ENCODE measurements at regions not wholly inside any gene's neighbourhood (a gene's known extent, or its start where the extent isn't known, plus 50 kb on each side); places are given as distances from the start of the nearest gene placed in this dataset.

DNA sequence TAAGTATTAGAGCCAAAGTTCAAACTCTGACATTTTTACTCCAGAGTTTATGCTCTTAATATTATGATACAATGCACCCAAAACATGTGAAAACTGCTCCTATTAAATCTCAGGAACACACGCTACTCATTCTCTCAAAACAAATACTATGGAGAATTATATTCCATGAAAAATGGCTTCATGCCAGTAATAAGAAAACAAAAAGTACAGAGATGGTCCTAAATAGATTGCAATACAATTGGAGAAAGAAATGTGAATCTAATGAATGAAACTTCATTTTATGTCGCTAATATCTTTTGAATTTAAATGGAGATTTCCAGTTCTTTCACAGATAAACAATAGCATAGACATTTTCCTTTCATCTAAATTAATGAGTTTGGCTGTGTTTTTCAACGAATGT lies 384.3 kb downstream of the ADAMTS20 start:
- Mint-ChIP-seq H3K4me1 (no peaks in the 10 kb centered on the region), H3K27me3 (no peaks in the 10 kb centered on the region), H3K4me3 (no peak overlapping the region), H3K9me3 (no peaks in the 10 kb centered on the region), H3K36me3 (no peaks in the 10 kb centered on the region), H3K27ac (no peak overlapping the region)

DNA sequence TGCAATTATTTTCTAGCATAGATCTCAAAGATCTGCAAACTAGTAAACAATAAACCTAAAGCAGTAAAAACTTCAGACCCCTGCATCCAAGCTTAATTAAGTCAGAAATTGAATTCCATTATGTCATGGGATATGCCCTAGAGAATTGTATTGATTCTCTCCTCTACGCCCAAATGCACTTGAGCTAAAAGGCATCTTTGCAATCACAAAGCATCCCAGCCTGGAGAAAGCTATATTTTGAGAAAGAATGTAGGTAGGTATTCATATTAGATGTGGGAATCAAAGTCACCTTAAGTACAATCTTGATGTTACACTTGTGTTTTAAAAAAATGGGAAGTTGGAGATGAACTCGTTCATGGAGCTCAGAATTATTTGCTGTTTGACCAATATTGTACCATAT lies 386.7 kb downstream of the ADAMTS20 start:
- no peaks in the 10 kb centered on the region for H3K9me3 Mint-ChIP-seq
- H3K27me3 Mint-ChIP-seq = no peaks in the 10 kb centered on the region
- H3K36me3 Mint-ChIP-seq = no peaks in the 10 kb centered on the region
- no peak overlapping the region for H3K4me3 Mint-ChIP-seq
- no peak overlapping the region for H3K27ac Mint-ChIP-seq
- H3K4me1 Mint-ChIP-seq = no peaks in the 10 kb centered on the region

DNA sequence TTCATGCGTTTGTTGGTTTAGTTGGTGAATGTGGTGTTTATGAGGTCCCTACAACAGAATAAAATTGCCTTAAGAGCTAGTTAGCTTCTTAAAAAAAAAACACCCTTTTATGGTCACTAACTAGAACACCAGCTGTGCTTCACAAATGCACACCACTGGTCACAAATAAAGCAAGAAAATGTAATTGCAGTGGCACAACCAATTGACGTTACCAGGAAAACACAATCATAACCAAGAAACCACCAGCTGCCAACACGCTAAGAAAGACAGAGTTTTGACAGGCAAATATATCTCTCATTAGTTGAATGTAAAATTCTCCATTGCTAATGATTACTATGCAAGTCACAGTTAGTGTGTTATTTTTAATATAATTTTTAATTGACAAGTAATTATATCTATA lies 389.9 kb downstream of the ADAMTS20 start:
- Mint-ChIP-seq H3K9me3 (no peaks in the 10 kb centered on the region), H3K4me3 (no peak overlapping the region), H3K27ac (no peak overlapping the region), H3K36me3 (no peaks in the 10 kb centered on the region), H3K27me3 (no peaks in the 10 kb centered on the region), H3K4me1 (no peaks in the 10 kb centered on the region)

DNA sequence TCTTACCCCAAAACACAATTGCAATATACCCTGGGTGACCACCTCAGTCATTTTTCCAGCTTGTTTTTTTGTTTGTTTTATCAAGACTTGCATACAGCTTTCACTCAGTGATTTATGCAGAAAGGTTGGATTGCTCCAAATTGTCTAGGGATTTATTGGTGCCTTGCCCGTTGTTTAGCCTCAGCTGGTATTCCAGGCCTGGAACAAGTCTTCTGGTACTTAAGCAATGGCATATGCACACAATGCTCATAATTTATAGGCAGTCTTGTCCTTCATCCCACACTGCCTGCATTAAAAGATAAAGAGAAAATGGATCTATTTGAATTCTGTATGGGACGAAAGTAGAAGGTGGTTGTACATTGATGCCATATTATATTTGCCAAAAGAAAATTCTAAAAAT lies 392.5 kb downstream of the ADAMTS20 start:
- H3K27ac Mint-ChIP-seq = no peak overlapping the region
- H3K36me3 Mint-ChIP-seq = no peaks in the 10 kb centered on the region
- H3K4me1 Mint-ChIP-seq = no peaks in the 10 kb centered on the region
- no peak overlapping the region for H3K4me3 Mint-ChIP-seq
- H3K27me3 Mint-ChIP-seq = no peaks in the 10 kb centered on the region
- no peaks in the 10 kb centered on the region for H3K9me3 Mint-ChIP-seq

DNA sequence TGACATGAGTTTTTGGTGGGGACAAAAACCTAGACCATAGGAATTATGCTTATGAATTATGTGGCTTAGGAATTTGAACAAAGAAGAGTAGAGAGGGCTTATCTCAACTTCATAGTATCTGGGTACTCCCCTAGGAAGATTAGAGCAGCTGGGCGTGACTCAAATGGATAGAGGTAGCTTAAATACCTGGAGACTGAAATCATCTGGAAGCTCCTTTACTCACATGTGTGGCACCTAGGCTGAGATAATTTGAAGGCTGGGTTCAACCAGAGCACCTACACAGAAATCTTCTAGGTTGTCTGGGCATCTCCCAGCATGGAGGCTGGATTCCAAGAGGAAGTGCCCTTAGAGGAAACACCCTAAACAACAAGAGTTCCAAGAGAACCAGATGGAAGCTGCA lies 393.9 kb downstream of the ADAMTS20 start:
- Mint-ChIP-seq H3K36me3 (no peaks in the 10 kb centered on the region), H3K27me3 (peaks cover under 1% of the 10 kb centered on the region), H3K4me1 (no peaks in the 10 kb centered on the region), H3K9me3 (peaks cover 4% of the 10 kb centered on the region), H3K27ac (no peak overlapping the region), H3K4me3 (no peak overlapping the region)

DNA sequence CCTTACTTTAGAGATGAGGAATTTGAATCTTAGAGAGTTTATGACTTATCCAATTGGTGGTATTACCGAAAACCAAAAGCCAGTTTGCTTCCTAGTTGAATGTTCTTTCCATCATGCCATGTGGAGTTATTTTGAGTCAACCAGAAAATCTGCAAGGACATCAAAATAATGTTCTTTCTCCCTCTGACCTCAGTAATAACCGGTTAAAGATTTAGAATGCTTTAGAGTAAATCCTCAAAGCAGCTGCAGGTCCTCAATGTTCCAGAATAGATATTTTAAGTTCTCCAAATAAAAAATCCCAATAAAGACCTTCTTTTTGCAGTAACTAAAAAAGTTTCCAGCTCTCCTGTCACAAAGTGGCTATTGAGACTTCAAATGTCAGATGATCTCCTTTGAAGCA lies 396.6 kb downstream of the ADAMTS20 start:
- Mint-ChIP-seq H3K4me1 (no peaks in the 10 kb centered on the region), H3K36me3 (no peaks in the 10 kb centered on the region), H3K27ac (no peak overlapping the region), H3K9me3 (peaks cover 4% of the 10 kb centered on the region), H3K27me3 (peaks cover 1% of the 10 kb centered on the region), H3K4me3 (no peak overlapping the region)

DNA sequence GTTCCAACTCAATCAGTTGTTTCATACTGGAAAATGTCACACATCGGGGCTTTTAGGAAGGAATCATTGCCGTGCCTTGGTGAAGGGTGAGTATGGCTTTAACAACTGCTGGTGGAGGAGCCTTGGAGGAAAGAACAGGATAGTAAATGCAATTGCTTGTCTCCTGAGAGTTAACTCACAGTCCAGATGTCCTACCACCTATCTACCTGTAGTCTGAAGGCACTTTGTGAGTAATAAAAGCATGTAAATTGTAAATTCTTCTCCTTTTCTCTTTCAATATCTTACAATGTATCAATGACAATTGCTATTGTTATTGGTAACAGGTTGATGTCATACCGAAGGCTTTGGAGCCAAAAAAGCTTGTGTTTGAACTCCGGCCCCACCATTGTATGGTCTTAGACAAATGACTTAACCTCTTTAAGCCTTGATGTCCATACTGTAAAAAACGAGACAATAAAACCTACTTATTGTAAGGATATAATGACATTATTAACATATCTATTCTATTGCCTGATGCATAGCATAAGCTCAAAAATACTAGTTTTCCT lies 397.4 kb downstream of the ADAMTS20 start:
- Mint-ChIP-seq H3K4me3 (no peak overlapping the region), H3K4me1 (no peaks in the 10 kb centered on the region), H3K27ac (no peak overlapping the region), H3K27me3 (peaks cover 1% of the 10 kb centered on the region), H3K36me3 (no peaks in the 10 kb centered on the region), H3K9me3 (peaks cover 4% of the 10 kb centered on the region)

DNA sequence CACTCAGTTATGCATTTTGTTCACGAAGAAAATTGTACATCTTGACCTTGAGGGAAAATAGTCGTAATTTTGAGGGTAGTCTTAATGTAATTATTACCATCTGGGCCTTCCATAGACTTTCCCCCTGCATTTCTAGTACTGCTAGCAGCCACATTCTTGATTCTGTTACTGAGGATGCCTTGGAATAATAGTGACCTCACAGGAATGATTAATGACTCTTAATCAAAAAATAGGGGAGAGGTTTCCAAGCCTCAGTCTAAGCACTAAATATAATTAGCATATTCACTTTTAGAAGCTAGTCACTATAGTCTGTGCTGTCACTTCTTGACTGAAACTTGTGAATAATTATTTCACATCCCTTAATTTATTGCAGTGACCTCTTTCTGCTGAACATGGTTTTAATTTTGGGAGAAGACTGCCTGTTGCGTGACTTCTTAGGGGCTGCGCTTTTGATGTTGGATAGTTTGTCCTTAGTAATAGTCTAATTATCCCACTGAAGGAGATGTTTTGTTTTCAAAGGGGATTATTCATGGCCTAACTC lies 400.5 kb downstream of the ADAMTS20 start:
- Mint-ChIP-seq H3K27me3 (peaks cover 1% of the 10 kb centered on the region), H3K27ac (no peak overlapping the region), H3K4me1 (no peaks in the 10 kb centered on the region), H3K36me3 (no peaks in the 10 kb centered on the region), H3K4me3 (no peak overlapping the region), H3K9me3 (peaks cover 4% of the 10 kb centered on the region)

DNA sequence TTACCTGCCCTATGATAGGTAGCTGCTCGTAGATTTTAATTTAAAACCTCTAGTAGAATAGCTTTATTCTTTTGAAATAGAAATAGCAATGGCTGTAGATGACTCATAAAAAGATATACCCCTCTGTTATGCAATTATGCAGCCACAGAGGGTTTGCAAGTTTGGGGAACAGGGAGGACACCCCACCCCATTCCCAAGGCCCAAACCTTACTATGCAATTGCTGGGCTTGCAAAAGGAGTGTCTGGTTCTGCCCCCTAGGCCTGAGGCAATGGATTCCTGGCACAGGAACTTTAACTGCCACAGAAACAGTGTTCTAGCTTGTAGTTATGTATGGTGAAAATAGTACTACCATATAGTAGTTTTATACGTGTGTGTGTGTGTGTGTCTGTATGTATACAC lies 403.3 kb downstream of the ADAMTS20 start:
- Mint-ChIP-seq H3K27ac (no peak overlapping the region), H3K36me3 (no peaks in the 10 kb centered on the region), H3K9me3 (no peaks in the 10 kb centered on the region), H3K27me3 (peaks cover 1% of the 10 kb centered on the region), H3K4me3 (no peak overlapping the region), H3K4me1 (no peaks in the 10 kb centered on the region)

DNA sequence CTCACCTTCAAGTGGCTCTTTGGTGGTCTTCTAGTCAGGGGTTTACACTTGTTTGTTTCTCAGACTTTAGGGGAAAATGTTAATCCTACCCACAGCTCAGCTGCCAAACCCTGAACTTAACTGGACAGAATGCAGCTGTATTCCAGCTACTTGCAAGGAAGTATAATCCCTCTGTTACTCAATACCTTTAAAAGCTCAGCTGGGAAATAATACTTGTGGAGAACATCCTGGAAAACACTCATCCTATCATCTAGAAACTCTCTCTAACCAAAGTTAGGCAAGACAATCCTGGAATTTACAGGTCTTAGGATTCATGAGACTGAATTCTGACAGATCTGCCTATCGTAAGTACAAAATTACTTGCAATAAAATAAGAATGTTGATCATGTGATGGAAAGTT lies 404.1 kb downstream of the ADAMTS20 start:
- H3K27me3 Mint-ChIP-seq = no peaks in the 10 kb centered on the region
- no peaks in the 10 kb centered on the region for H3K4me1 Mint-ChIP-seq
- no peaks in the 10 kb centered on the region for H3K36me3 Mint-ChIP-seq
- no peaks in the 10 kb centered on the region for H3K9me3 Mint-ChIP-seq
- no peak overlapping the region for H3K4me3 Mint-ChIP-seq
- no peak overlapping the region for H3K27ac Mint-ChIP-seq

DNA sequence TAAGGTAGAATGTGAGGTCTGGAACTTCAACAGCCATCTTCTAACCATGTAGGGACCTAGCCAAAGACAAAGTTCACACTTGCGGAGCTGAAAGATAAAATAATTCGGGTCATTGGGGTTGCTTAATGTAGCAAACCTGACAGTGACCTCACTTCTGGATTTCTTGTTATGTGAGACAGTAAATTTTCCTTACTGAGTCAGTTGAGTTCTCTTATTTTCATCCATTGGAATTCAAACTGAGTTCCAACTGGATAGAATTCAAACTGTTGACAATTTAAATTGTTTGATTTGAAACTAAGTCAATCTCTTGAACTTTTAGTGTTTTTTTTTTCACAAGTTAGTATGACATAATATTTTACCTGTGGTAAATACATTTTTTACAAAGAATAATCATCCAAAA lies 406.5 kb downstream of the ADAMTS20 start:
- no peaks in the 10 kb centered on the region for H3K4me1 Mint-ChIP-seq
- H3K36me3 Mint-ChIP-seq = no peaks in the 10 kb centered on the region
- H3K9me3 Mint-ChIP-seq = no peaks in the 10 kb centered on the region
- H3K27ac Mint-ChIP-seq = no peak overlapping the region
- H3K4me3 Mint-ChIP-seq = no peak overlapping the region
- no peaks in the 10 kb centered on the region for H3K27me3 Mint-ChIP-seq

DNA sequence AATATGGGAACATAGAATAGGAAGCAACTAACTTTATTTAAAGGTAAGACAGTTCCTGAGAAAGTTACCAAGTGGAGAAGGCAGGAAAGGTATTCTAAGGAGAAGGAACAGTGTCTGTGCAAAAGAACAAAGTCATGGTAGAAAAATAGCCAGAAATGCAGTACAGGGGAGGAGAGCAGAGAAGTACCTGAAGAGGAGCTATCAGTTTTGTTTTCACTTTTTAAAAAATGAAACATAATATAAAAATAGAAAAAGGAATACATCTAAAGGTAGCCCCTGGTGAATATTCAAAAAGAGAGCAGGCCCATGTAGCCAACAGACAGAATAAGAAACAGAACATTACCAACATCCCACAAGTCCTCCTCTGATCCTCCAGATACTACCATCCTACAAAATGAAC lies 408.7 kb downstream of the ADAMTS20 start:
- Mint-ChIP-seq H3K9me3 (peaks cover 8% of the 10 kb centered on the region), H3K4me1 (no peaks in the 10 kb centered on the region), H3K27ac (no peak overlapping the region), H3K27me3 (no peaks in the 10 kb centered on the region), H3K36me3 (no peaks in the 10 kb centered on the region), H3K4me3 (no peak overlapping the region)

DNA sequence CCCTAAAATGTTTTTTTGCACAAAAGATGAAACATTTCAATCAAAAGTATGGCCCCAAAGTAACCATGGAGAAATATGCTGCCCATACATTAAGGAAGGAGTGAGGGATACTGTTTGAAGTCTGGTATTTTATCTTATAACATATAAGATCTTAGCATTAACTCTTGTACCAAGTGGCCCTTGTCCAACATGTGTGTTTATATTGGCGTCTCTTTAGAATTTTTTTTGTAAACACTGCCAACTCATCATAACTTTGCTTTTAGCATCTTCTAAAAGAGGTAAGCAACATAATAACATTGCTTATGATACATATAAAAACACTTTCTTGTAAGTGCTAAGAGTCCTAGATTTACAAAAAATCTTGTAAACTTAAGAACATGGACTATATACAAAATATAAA lies 419.7 kb downstream of the ADAMTS20 start:
- Mint-ChIP-seq H3K4me3 (no peak overlapping the region), H3K4me1 (no peaks in the 10 kb centered on the region), H3K9me3 (no peaks in the 10 kb centered on the region), H3K36me3 (no peaks in the 10 kb centered on the region), H3K27me3 (no peaks in the 10 kb centered on the region), H3K27ac (no peak overlapping the region)

DNA sequence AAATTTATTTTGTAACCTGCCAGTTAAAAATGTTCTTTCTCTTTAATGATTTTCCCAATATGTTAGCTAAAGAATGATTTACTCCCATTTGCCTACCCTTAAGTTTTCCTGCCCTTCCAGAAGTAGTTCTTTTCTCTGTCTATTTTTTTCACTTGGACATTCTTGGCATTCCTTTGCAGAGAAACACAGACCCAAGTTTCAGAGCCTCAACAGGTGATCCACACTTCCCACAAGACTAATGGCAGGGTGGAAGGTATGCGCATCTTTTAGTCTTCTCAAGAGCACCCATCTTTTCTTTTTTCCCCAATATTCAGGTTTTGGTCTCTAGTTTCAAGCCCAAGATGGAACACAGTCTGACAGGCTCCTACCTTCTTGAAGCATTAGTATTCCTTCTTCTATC lies 420.7 kb downstream of the ADAMTS20 start:
- H3K9me3 Mint-ChIP-seq = no peaks in the 10 kb centered on the region
- no peaks in the 10 kb centered on the region for H3K27me3 Mint-ChIP-seq
- H3K4me3 Mint-ChIP-seq = no peak overlapping the region
- no peaks in the 10 kb centered on the region for H3K36me3 Mint-ChIP-seq
- H3K4me1 Mint-ChIP-seq = no peaks in the 10 kb centered on the region
- H3K27ac Mint-ChIP-seq = no peak overlapping the region

DNA sequence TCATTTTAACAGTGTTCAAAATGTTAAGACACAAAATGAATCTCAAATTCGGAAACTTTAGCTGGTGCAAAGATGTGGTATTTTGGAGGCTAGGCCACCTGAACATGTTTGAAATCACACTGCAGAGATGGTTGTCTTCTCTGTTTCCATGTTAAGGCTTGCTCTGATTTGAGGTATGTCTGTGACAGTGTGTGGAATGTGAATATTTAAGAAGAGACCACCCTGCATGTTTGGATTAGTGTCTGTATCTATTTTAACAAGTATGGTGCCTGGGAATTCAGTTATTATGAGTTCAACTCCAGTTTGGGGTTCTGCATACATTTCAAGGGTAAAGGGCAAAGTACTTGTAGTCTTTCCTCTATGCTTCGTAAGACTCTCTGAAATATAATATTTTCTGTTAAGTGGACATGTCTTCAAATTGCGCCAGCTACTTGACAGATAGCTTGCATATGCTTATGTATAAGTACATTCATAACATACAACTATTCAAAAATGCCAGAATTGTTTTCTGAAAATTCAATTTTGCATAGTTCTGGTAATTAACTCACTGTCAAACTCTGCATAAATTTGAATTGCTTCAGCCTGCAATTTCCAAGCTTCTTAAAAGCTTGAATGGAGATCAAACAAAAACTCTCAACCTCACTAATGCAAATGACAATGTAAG lies 424.0 kb downstream of the ADAMTS20 start:
- no peaks in the 10 kb centered on the region for H3K4me1 Mint-ChIP-seq
- H3K4me3 Mint-ChIP-seq = no peak overlapping the region
- no peaks in the 10 kb centered on the region for H3K9me3 Mint-ChIP-seq
- H3K27ac Mint-ChIP-seq = no peak overlapping the region
- H3K27me3 Mint-ChIP-seq = no peaks in the 10 kb centered on the region
- no peaks in the 10 kb centered on the region for H3K36me3 Mint-ChIP-seq

DNA sequence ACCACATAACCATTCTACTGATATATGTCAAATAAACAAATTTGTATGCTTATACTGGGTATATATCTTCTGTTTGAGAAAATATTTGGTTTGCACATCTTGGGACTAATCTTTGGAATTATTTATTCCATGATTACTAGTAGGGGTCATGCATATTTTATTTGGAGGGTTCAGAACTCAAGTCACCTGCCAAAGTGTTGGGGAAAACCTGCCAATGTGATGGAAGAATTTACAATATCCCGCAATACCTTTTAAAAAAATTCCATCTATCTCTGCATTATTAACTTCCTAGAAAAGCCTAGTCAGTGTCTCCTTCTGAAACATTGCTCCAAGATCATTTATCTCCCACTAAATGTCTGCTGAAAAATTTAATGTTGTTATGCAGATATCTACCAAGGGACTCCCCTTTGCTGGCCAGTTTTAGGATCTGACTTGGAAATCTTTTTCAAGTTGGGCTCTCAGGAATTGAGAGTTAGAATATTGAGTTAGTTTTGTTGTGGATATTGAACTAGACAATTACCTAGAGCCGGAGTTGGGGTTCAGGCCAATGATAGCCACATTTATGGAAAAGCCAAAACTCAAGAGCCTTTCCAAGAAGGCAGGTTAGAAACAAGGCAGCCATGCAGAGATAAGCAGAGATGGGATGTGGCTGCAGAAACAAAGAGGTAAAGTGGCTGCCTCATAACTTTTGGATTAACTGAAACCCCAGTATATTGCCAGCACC lies 425.2 kb downstream of the ADAMTS20 start:
- H3K9me3 Mint-ChIP-seq = peaks cover 8% of the 10 kb centered on the region
- no peak overlapping the region for H3K4me3 Mint-ChIP-seq
- no peaks in the 10 kb centered on the region for H3K4me1 Mint-ChIP-seq
- no peaks in the 10 kb centered on the region for H3K27me3 Mint-ChIP-seq
- no peaks in the 10 kb centered on the region for H3K36me3 Mint-ChIP-seq
- no peak overlapping the region for H3K27ac Mint-ChIP-seq
